GM04504 (cell line): ENCODE measurements at regions not wholly inside any gene's neighbourhood (a gene's known extent, or its start where the extent isn't known, plus 50 kb on each side); places are given as distances from the start of the nearest gene placed in this dataset.

Experiments used
- DNase-seq: peaks from one replicate; pipeline ENCODE4 v3.0.0-alpha.2; 2012; ENCODE audit warnings: low read depth

- no peak for DNase-seq
These were observed 75.3 kb upstream of the PLCL2 start for GRCh38 chr3:16809482-16809881.

- DNase-seq: no peak
These were observed 74.8 kb upstream of the PLCL2 start for GRCh38 chr3:16809993-16810392.

GRCh38 chr3:16810593-16811367 is 74.0 kb upstream of the PLCL2 start:
- no peak for DNase-seq

- no peak for DNase-seq
These were observed 72.8 kb upstream of the PLCL2 start for GRCh38 chr3:16811950-16812349.

- no peak for DNase-seq
These were observed 71.4 kb upstream of the PLCL2 start for GRCh38 chr3:16813336-16813735.

- no peak for DNase-seq
These were observed 68.5 kb upstream of the PLCL2 start for GRCh38 chr3:16816048-16816780.

- DNase-seq: no peak
These were observed 67.6 kb upstream of the PLCL2 start for GRCh38 chr3:16817197-16817596.

GRCh38 chr3:16818194-16818593 is 66.6 kb upstream of the PLCL2 start:
- DNase-seq: no peak

- DNase-seq: no peak
These were observed 65.8 kb upstream of the PLCL2 start for GRCh38 chr3:16818945-16819344.

- no peak for DNase-seq
These were observed 64.3 kb upstream of the PLCL2 start for GRCh38 chr3:16820485-16820884.

- no peak for DNase-seq
These were observed 63.7 kb upstream of the PLCL2 start for GRCh38 chr3:16821053-16821452.

GRCh38 chr3:16824081-16824696 is 60.6 kb upstream of the PLCL2 start:
- DNase-seq: no peak

GRCh38 chr3:16825617-16826204 is 59.0 kb upstream of the PLCL2 start:
- no peak for DNase-seq

- DNase-seq: peak; percentile 4
These were observed 55.9 kb upstream of the PLCL2 start for GRCh38 chr3:16828815-16829214.

- DNase-seq: no peak
These were observed 52.9 kb upstream of the PLCL2 start for GRCh38 chr3:16831846-16832245.

- DNase-seq: no peak
These were observed 50.5 kb upstream of the PLCL2 start for GRCh38 chr3:16834214-16834613.

- no peak for DNase-seq
These were observed 50.0 kb upstream of the PLCL2 start for GRCh38 chr3:16834753-16835152.
